ENCODE measurements at regions not wholly inside any gene's neighbourhood (a gene's known extent, or its start where the extent isn't known, plus 50 kb on each side); places are given as distances from the start of the nearest gene placed in this dataset.

- TF ChIP-seq EGR1 (IDR thresholded peaks at IDR 0.05; ENCODE audit: low read depth) (no peak), CTCF (IDR thresholded peaks at IDR 0.05 in 2 of 3, conservative IDR thresholded peaks at IDR 0.05 in 1 of 3; ENCODE audit: borderline replicate concordance in 1 of 3, insufficient read depth in 1 of 3, low read depth in 2 of 3, low read length in 2 of 3) (no peak), SP1 (IDR thresholded peaks at IDR 0.05; ENCODE audit: low read depth) (no peak), REST (IDR thresholded peaks at IDR 0.05; ENCODE audit: low read depth) (no peak), YY1 (IDR thresholded peaks at IDR 0.05; ENCODE audit: extremely low read depth, insufficient replicate concordance, low read depth, low read length) (no peak), POLR2A (IDR thresholded peaks at IDR 0.05; ENCODE audit: borderline replicate concordance, extremely low read depth, insufficient read depth, insufficient read length) (no peak)
Measured at GRCh38 chr7:45241339-45242109, 83.9 kb downstream of the RAMP3 start.

Data from HCT116 (cell line).